ENCODE measurements at regions not wholly inside any gene's neighbourhood (a gene's known extent, or its start where the extent isn't known, plus 50 kb on each side); places are given as distances from the start of the nearest gene placed in this dataset.

DNA sequence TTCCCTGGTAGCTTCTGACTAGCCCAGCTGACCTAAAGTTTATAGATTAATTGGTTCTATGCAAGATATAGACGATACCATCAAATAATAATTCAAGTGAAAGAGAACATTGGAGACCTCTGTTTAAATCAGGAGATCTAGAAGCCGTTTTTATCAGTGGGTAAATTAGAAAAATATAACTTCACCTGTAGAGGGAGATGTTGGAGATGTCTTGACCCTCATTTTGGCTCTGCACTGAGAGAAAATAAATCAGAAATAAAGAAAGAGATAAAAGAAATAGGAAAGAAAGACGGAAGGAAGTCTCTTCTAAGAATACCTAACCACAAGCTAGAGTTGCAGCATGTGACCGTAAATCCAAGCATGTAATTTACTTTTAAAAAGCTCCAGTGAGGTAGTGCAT lies 684.5 kb downstream of the C12orf50 start:
- Histone ChIP-seq H3K79me2 (ENCODE audit: insufficient read depth, low read length) (no peaks in the 10 kb centered on the region), H3K27ac (ENCODE audit: low read depth, low read length) (no peak overlapping the region), H3K4me3 (ENCODE audit: insufficient read depth, low read depth, low read length) (no peak overlapping the region), H3K4me2 (ENCODE audit: low read length) (no peak overlapping the region), H2AFZ (ENCODE audit: low read depth, low read length) (no peak overlapping the region), H4K20me1 (ENCODE audit: insufficient read depth, low read length) (no peaks in the 10 kb centered on the region), H3K27me3 (ENCODE audit: insufficient read depth, low read length) (no peaks in the 10 kb centered on the region), H3K4me1 (ENCODE audit: insufficient read depth, low read length) (no peaks in the 10 kb centered on the region), H3K9ac (ENCODE audit: low read length) (no peak overlapping the region), H3K9me3 (ENCODE audit: insufficient read depth, low read depth, low read length) (no peaks in the 10 kb centered on the region), H3K36me3 (ENCODE audit: insufficient read depth, low read length) (no peaks in the 10 kb centered on the region)
- Mint-ChIP-seq H3K27ac (ENCODE audit: unreplicated experiment) (no peak overlapping the region), H3K27me3 (ENCODE audit: low read depth, unreplicated experiment) (no peaks in the 10 kb centered on the region), H3K4me3 (ENCODE audit: unreplicated experiment) (no peak overlapping the region), H3K4me1 (ENCODE audit: low read depth, unreplicated experiment) (no peaks in the 10 kb centered on the region), H3K36me3 (ENCODE audit: low read depth, unreplicated experiment) (no peaks in the 10 kb centered on the region), H3K9me3 (ENCODE audit: unreplicated experiment) (no peaks in the 10 kb centered on the region)
- TF ChIP-seq, protein P1, sequence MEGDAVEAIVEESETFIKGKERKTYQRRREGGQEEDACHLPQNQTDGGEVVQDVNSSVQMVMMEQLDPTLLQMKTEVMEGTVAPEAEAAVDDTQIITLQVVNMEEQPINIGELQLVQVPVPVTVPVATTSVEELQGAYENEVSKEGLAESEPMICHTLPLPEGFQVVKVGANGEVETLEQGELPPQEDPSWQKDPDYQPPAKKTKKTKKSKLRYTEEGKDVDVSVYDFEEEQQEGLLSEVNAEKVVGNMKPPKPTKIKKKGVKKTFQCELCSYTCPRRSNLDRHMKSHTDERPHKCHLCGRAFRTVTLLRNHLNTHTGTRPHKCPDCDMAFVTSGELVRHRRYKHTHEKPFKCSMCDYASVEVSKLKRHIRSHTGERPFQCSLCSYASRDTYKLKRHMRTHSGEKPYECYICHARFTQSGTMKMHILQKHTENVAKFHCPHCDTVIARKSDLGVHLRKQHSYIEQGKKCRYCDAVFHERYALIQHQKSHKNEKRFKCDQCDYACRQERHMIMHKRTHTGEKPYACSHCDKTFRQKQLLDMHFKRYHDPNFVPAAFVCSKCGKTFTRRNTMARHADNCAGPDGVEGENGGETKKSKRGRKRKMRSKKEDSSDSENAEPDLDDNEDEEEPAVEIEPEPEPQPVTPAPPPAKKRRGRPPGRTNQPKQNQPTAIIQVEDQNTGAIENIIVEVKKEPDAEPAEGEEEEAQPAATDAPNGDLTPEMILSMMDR (IDR thresholded peaks at IDR 0.05; ENCODE audit: insufficient read depth, low read depth, low read length): no peak
- TF ChIP-seq EZH2 (IDR thresholded peaks at IDR 0.05; ENCODE audit: insufficient read depth, low read length): no peak
- DNase-seq (ENCODE audit: low read depth) (no peak), FAIRE-seq (no peak)

DNA sequence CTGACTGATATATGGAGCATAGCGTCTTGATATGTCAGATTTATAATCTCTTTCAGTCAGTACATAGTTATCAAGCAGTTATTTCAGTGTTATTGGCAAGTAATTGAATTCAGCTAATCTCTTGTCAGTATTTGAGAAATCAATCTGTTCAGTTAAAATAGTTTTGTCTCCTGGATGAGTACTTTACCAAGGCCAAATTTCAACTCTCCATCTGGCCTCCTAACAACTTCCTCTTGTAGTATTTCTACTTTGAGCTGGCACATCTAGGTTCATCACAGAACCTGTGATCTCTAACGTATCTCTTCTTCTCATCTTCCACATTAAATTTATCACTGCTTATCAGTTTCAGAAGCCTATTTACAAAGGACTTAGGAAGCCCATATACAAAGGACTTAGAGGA lies 690.5 kb downstream of the C12orf50 start:
- Histone ChIP-seq H3K36me3 (ENCODE audit: insufficient read depth, low read length) (no peaks in the 10 kb centered on the region), H4K20me1 (ENCODE audit: insufficient read depth, low read length) (no peaks in the 10 kb centered on the region), H2AFZ (ENCODE audit: low read depth, low read length) (no peak overlapping the region), H3K27ac (ENCODE audit: low read depth, low read length) (no peak overlapping the region), H3K4me3 (ENCODE audit: insufficient read depth, low read depth, low read length) (no peak overlapping the region), H3K4me1 (ENCODE audit: insufficient read depth, low read length) (no peaks in the 10 kb centered on the region), H3K4me2 (ENCODE audit: low read length) (no peak overlapping the region), H3K9me3 (ENCODE audit: insufficient read depth, low read depth, low read length) (no peaks in the 10 kb centered on the region), H3K79me2 (ENCODE audit: insufficient read depth, low read length) (no peaks in the 10 kb centered on the region), H3K9ac (ENCODE audit: low read length) (no peak overlapping the region), H3K27me3 (ENCODE audit: insufficient read depth, low read length) (no peaks in the 10 kb centered on the region)
- Mint-ChIP-seq H3K9me3 (ENCODE audit: unreplicated experiment) (no peaks in the 10 kb centered on the region), H3K36me3 (ENCODE audit: low read depth, unreplicated experiment) (no peaks in the 10 kb centered on the region), H3K4me3 (ENCODE audit: unreplicated experiment) (no peak overlapping the region), H3K27me3 (ENCODE audit: low read depth, unreplicated experiment) (no peaks in the 10 kb centered on the region), H3K4me1 (ENCODE audit: low read depth, unreplicated experiment) (peaks cover 3% of the 10 kb centered on the region), H3K27ac (ENCODE audit: unreplicated experiment) (no peak overlapping the region)
- FAIRE-seq (no peak), DNase-seq (ENCODE audit: low read depth) (no peak)
- TF ChIP-seq, protein P1 (IDR thresholded peaks at IDR 0.05; ENCODE audit: insufficient read depth, low read depth, low read length): no peak

DNA sequence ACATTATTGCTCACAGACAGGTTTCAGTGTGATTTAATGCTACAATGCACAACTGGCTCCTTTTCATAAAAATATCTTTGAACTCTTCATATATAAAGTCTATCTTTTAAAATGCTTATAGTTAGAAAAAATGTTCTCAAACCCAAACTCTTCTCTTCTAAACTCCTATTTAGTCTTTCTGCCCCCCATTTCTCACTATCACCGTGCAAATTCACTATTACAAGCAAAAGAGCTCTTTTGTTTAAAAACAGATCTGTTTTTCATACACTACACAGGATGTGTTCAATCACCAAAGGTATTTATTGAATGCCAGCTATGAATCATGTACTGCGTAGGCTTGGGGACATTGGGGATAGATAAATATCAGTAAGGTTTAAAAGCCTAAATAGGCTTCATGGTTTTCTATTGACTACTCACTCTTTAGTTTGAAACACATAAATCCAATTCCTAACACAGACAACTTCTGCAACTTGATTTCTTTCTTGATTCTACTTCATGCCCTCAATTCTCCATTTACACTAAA lies 692.3 kb downstream of the C12orf50 start:
- H3K27ac Mint-ChIP-seq (ENCODE audit: unreplicated experiment): no peak overlapping the region
- peak; percentile 29 for DNase-seq (ENCODE audit: low read depth)
- H3K9me3 ChIP-seq (ENCODE audit: insufficient read depth, low read depth, low read length): no peaks in the 10 kb centered on the region
- H3K79me2 ChIP-seq (ENCODE audit: insufficient read depth, low read length): no peaks in the 10 kb centered on the region
- H3K4me2 ChIP-seq (ENCODE audit: low read length): no peak overlapping the region
- H4K20me1 ChIP-seq (ENCODE audit: insufficient read depth, low read length): no peaks in the 10 kb centered on the region
- H3K36me3 Mint-ChIP-seq (ENCODE audit: low read depth, unreplicated experiment): no peaks in the 10 kb centered on the region
- no peaks in the 10 kb centered on the region for H3K27me3 ChIP-seq (ENCODE audit: insufficient read depth, low read length)
- no peak overlapping the region for H3K4me3 ChIP-seq (ENCODE audit: insufficient read depth, low read depth, low read length)
- H3K27ac ChIP-seq (ENCODE audit: low read depth, low read length): no peak overlapping the region
- no peak overlapping the region for H3K9ac ChIP-seq (ENCODE audit: low read length)
- FAIRE-seq: no peak
- no peak overlapping the region for H2AFZ ChIP-seq (ENCODE audit: low read depth, low read length)
- H3K27me3 Mint-ChIP-seq (ENCODE audit: low read depth, unreplicated experiment): no peaks in the 10 kb centered on the region
- TF ChIP-seq, protein P1 (IDR thresholded peaks at IDR 0.05; ENCODE audit: insufficient read depth, low read depth, low read length): no peak
- no peak for TF ChIP-seq EZH2 (IDR thresholded peaks at IDR 0.05; ENCODE audit: insufficient read depth, low read length)
- H3K4me1 Mint-ChIP-seq (ENCODE audit: low read depth, unreplicated experiment): peaks cover 3% of the 10 kb centered on the region
- no peaks in the 10 kb centered on the region for H3K36me3 ChIP-seq (ENCODE audit: insufficient read depth, low read length)
- no peaks in the 10 kb centered on the region for H3K4me1 ChIP-seq (ENCODE audit: insufficient read depth, low read length)
- no peak overlapping the region for H3K4me3 Mint-ChIP-seq (ENCODE audit: unreplicated experiment)
- H3K9me3 Mint-ChIP-seq (ENCODE audit: unreplicated experiment): no peaks in the 10 kb centered on the region

Measured in astrocyte (in vitro differentiated cells and primary cell).